GM21390 (cell line): ENCODE measurements at regions not wholly inside any gene's neighbourhood (a gene's known extent, or its start where the extent isn't known, plus 50 kb on each side); places are given as distances from the start of the nearest gene placed in this dataset.

Experiments used
- ATAC-seq: cut with Tn5 transposase; IDR thresholded peaks from one replicate; pipeline ENCODE4 v1.9.1; 2021; ENCODE audit not compliant: unreplicated experiment

DNA sequence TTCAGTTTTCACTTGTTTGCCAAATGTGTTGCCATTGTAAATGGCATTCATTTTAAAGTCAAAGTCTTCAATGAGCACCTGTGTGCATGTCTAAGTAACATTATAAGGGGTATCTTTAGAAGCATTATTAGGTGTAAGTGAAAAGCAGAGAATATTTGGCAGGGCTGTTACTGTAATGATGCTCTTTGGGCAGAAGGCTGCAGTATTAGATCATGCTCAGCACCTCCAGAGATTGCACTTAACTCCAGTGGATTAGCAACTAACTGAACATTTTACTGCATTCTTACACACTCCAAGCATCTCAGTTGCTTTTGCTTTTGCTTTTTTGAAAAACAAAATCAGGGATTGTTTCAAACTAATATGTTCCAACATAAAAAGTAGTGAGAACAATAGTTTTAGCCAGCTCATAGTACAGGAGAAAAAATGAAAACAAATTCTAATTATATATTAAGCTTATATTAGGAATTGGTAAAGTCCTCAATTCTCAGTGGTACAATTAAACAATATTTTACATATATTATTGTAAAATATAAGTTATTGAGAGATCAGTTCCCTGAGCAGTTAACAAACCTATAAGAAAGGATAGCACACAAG, 1740.9 kb upstream of the CDH9 start:
- ATAC-seq, result no peak

DNA sequence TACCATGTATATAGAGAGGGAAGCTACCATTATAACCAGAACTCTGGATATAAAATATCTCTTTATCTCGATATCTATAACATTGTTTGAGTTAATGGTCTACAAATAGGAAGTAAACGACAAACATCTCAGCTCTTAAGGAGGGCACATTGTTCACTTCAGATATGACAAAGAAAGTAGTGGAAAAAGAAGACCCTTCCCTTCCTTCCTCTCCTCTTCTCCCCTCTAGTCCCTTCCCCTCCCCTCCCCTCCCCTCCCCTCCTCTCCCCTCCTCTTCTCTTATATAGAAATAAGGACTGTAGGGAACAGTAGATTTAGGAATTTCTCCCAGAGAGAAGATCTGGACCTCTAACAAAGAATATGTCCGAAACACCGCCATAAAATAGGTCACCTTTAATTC, 1731.9 kb upstream of the CDH9 start:
- ATAC-seq, result no peak

DNA sequence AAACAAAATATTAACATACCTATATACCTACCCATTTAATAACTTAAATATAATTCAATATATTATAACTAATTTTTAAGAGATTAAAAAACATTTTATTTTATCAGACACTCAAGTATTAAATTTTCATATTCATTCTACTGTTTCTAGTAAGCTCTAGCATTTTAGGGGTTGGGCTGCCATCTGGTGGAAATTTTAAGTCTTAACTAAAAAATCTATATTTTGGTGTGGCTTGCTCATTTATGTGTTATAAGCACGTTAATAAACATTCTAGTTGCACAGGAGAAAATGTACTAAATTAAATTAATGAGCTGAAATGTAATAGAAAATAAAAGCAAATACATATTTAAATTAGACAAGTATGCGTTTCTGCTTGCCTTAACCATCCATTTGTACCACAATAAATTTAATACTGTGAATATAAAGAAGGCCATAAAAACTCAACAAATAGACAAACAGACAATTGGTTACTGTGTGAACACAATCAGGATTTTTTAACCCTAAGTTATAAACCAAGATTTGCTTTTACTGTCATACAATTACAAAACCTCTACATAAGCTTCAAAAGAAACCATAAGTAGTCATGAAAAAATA, 1728.3 kb upstream of the CDH9 start:
- no peak for ATAC-seq

DNA sequence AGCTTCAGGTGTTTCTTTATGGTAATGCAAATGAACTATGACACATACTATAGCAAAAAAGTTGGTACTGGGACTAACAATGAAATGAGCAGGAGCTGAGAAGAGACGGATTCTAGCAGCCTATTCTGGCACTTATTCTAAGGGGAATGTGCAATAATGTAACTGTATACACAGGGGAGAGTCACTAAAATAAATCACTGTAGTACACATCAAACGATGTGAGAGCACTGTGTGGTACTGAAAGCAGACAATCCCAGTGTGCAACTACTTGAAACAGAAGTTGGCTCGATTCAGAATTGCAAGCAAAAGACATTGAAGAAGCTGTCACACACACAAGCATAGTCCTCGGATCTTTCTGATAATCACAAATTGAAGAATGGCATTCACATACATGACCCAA, 1713.0 kb upstream of the CDH9 start:
- ATAC-seq, result no peak

DNA sequence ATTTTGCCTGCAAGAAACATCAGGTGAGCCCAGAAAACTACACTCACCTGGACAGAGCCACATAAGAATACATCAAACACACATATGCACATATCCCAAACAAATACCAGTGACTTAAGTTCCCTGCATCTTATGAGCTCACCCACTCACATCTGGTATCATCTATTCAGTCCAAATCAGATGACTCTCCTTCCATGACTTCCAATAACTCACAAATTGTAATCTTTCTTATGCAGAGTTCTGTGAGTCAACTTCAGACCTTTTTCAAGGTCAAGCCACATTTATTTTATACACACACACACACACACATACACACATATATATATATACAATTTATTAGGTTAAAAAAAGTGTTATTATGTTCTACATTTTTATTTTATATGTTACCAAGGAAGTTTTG, 1711.9 kb upstream of the CDH9 start:
- no peak for ATAC-seq

DNA sequence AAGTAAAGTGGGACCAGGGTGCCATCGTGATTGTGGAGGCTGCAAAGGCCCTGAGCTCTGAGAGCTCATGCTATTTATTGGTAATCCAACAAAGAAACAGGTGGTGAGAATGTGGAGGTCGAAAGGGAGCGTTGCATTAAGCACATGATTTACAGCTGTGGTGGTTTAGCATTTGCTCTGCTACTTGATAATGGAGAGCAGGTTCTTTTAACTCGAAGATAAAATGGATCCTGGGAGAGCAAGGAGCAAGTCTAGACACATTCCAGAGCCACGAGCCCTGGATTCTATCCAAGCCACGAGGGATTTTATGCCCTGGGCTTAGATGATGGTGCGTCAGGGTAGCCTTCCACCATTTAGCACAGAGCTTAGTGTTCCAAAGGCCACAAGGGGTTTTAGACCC, 1710.1 kb upstream of the CDH9 start:
- ATAC-seq, result no peak

DNA sequence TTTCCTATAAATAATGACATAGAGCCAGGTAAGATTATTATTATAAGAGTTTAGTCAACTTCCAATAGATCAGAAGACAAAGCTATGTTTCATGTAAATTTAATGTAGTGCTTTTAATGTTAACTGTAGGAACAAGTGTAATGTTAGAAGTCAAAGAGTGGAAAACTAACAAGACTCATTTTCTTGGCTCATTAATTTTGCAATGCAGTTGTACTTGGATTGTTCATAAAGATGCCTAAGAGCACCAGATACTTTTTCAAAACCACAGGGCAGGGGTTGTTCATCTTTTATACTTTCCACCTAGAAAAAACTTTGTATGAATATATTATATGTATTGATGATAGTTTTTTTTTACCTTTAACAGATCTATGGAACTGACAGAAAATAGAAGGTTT, 1705.3 kb upstream of the CDH9 start:
- ATAC-seq, result no peak

DNA sequence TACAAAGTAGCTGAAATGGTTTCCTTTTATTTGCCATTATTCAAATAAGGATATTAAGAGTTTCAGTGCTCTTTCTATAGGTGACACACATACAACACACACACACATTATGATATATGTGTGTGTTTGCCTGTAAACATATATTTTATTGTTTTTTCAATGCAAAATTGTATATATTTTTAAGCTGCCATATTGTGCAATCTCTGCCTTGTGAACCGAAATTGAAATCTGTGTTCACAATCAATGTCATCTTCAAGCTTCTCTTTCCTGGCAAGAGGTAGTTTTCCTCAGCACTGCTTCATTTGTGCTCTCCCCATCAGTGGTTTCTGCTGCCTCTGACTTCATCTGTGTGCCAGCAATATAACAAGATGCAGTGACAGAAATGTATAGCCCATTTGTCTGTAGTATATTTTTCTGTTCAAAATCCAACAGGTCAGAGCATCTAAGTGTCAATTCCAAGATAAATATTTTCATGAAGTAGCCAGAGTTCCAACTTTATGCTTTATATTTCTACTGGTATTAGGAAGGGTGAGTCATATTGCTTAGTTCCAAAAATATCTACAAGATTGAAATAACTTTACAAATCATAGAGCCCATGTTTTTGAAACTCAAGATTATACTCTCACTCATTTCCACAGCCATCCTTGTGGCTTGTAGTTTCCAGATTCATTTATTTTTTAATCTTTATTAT, 1704.8 kb upstream of the CDH9 start:
- no peak for ATAC-seq

DNA sequence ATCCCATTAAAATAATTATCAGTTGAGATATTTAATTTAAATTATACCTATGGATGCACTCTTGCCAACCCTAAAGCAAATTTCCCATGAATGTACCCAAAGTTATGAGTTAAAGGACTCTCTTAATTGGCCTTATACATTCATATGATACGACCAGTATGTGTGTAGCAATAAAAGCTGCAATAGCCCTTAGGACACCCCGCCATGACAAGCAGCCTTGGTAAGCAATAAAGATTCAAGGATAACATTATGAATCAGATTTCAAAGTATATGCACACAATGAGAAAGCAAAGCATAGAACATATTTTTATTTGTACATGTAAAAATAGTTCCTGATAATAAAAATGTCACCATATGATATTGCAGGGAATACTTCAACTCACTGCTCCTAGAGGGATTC, 1699.3 kb upstream of the CDH9 start:
- no peak for ATAC-seq

DNA sequence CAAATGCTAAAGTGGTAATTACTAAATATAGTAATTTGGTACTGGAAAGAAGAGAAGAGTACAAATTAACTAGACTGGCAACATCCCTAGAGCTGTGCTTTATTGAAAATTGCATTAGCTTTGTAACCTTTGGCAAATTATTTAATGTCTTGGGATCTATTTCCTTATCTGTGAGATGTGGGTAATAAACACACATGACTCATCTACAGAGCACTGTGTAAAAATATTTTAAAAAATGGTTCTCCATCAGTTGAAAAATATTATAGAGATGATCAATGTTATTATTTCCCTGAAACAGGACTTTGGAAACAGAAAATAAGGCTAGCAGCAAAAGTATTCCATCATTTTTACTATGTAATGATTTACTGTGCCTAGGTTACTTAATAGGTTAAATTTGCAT, 1698.8 kb upstream of the CDH9 start:
- ATAC-seq, result no peak

DNA sequence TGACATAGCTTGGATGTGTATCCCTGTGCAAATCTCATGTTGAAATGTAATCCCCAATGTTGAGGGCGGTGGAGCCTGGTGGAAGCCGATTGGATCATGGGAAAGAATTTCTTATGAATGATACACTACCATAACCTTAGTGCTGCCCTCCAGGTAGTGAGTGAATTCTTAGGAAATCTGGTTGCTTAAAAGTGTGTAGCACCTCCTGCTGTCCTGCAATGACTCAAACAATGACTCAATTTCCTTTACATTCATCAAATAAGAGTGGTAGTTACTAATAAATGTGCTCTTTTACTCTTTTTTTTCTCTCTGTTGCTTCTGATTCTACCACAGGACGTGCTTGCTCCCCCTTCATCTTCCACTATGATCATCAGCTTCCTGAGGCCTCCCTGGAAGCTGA, 1696.0 kb upstream of the CDH9 start:
- ATAC-seq, result no peak

DNA sequence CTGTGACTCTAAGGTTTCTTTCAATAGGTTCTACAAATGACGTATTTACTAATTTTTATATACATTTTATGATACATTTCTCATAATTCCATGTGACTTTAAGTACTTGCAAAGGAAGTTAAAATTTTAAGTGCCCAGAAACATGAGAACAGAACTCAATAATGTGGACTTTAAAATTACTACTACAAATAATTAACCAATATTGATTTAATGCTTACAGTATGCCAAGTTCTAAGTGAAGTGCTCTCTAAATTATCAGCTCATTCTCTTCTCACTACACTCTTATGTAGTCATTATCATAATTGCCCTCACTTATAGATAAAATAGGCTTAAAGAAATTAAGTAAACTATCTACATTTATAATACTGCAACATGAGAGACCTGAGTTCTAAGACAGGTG, 1690.7 kb upstream of the CDH9 start:
- ATAC-seq, result no peak

DNA sequence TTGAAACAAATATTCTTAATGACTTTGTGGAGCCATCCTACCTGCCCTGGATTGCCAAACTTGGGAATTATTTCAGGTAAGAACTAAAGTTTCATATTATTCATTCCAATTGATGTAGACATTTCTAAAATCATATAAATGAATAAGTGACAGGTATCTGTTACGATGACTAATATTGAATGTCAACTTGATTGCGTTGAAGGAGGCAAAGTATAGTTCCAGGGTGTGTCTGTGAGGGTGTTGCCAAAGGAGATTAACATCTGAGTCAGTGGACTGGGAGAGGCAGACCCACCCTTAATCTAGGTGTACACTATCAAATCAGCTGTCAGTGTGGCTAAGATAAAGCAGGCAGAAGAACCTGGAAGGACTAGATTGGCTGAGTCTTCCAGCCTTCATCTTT, 1688.4 kb upstream of the CDH9 start:
- no peak for ATAC-seq

DNA sequence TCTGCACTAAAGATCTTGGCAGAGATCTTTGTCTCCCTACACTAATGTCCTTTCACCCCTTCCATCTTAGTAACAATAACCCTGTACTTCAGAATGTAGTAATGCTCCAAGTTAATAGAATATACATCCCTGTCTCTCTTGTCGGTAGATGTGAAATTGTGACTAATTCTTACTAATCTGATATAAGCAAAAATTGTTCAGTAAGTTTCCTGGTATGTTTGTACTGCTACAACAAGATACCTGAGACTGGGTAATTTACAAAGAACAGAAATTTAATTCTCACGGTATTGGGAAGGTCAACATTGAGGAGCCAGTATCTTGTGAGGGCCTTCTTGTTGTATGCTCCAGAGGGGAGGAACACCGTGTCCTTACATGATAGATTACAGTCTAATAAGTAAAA, 1686.6 kb upstream of the CDH9 start:
- no peak for ATAC-seq

DNA sequence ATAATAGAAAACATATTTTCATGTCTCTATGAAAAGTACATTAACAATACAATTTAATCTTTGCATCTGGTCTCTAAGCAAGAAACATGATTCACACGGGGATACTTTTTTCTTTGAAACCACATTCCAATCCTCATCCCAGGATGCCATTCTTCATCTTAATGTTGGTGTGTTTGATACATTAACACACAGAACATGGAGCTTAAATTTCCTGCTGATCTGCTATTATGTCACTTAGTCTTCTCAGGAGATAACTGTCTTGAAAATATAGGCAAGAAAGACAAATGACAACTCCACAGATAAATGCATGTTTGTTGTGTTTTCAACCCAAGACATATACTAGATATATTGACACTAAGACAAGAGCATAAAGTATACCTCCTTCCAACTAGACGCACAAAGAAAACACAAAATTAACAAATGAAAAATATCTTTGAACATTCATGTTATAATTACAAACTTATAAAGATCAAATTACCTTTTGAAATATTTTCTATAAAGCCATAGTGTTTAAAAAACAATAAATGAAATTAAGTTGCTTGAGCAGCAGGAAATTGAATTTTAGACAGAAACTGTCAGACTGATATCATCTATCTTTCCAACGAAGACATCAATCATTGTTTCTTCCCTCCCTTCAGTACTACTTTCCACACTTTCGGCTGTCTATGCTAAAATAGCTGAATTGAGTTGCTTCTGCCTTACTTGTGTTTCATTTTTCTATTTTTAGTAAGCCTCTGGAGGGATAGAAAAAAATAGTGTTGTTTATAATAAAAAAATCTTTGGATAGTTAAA, 1676.7 kb upstream of the CDH9 start:
- no peak for ATAC-seq

DNA sequence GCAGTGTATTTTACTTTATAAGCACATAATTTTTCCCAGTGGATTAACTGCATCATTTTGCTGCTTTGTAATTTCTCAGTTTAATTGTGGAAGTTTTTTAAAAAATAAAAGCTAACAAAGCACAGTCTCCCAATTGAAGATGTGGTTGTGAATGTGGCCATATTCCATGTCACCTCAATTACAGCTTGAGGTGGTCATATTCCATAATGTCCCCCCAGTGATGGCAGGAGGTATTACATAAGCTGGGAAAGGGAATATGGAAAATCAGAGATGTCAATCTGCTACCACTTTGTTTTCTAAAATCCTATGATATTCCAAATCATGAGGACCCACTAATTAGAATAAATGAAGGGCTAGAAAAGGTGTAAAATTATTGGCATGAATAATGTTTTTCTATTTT, 1672.0 kb upstream of the CDH9 start:
- no peak for ATAC-seq

DNA sequence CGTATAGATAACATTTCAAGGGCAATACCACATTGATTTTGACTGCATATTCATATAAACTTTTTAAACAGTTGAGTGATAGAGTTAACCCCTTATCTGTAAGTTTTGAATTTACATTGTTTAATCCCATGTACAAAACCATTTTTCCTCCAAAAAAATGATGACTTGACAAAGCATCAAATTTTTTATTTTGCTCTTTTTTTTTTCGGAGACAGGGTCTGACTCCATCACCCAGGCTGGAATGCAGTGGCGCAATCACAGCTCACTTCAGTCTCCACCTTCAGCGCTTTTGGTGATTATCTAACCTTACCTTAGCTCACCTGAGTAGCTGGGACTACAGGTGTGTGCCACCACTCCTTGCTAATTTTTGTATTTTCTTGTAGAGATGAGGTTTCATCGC, 1670.1 kb upstream of the CDH9 start:
- ATAC-seq, result no peak

DNA sequence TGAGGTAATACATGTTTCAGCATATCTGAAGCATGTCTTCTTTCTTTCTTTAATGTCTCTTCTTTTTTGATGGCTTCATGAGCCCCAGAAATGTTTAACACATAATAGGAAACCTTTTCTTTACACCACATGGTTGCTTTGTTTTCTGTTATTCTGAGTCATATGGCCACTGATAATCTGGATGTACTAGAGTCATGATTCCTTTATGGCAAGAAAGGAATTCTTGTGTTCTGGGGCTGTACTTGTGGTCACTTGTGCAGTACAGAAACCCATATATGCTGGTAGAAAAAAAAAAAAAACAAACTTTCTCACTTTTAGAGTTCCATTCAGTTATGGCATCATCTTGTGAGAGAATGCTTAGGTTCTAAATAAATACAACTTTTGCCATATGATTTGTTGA, 1669.3 kb upstream of the CDH9 start:
- no peak for ATAC-seq

DNA sequence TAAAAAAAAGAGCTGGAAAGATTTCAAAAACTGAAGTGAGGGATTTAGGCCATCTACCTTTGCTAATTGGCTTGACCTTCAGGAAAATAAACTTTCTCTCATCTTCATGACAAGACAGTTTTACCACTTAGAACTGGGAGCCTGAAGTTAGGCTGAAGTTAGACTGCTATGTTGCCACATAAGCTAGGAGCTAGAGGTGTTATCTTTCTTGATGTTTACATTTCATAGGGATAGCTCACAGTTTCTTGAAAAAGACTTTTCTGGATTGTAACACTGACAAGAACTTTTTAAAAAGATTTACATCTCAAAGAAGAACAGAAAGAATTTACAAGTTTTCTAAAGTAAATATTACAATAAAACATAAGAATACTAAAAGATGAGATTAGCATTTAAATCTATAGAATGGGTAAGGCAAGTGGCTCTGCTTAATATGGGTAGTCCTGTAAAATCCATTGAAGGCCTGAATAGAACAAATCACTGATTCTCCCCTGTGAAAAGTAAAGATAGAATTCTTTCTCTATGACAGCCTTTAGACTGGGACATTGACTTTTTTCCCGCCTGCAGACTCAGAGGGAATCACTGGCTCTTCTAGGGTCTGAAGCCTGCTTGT, 1665.4 kb upstream of the CDH9 start:
- ATAC-seq, result no peak

DNA sequence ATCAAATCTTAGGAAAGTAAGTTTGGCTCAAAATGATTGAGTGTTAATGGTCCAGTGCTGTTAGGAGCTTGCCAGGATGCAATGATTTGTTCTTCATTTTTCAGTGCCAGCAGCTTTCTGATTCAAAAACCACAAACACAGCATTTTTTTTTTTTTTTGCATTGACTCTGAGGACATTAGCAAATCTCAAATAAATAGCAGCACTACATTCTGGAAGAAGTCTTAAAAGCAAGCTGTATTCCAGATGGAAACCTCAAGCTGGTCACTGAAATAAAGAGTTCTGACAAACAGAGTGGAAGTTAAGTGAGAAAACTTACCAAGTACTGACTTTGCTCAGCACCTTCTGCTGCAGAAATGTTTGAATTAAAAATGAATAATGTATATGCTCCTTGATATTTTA, 1653.1 kb upstream of the CDH9 start:
- no peak for ATAC-seq

DNA sequence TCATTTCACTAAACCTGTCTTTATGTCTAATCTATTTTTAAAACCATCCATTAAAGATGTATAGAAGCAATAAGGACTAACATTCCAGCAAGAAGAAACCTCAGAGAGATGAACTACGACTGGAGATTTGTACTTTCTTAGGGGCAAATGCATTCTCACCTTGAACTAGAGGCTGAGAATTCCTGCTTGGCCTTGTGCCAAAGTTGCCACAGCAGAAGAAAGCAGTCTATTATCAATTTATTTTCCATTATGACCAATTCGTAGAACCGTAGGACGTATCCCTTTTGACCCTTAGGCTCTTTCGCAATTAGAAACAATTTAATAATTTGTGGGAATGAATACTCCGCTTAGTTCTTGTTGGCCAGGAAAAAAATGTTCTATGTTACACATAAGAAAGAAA, 1647.4 kb upstream of the CDH9 start:
- ATAC-seq, result no peak

DNA sequence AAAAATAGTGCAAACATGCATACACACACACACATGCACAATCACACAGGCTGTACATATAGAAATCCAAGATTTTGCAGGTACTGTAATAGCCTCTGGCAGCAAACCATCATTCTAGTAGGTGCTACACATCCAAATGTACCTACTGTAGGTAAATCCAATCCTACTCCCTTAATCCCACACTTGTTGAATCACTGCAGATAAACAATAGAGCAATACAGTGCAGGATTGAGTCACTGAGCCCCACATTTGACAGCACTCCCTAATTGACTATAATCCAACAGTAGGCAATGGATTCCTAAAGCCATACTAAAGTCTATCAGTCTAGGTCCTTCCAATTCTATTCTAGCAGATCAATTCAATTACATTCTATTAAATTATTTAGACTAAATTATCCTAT, 1640.5 kb upstream of the CDH9 start:
- no peak for ATAC-seq
